Mammary epithelial cell (primary cell): ENCODE measurements at regions not wholly inside any gene's neighbourhood (a gene's known extent, or its start where the extent isn't known, plus 50 kb on each side); places are given as distances from the start of the nearest gene placed in this dataset.

Source experiments
- CTCF ChIP-seq, 2 donors: IDR thresholded peaks in 1 of 2; conservative IDR thresholded peaks in 1 of 2; 2 replicates each; pipeline ENCODE4 v1.5.1; 2011 to 2012; ENCODE audit warnings: inconsistent platforms in 2 of 2, low read length in 2 of 2, mild to moderate bottlenecking in 2 of 2, control low read depth in 1 of 2, low read depth in 1 of 2; ENCODE audit not compliant: insufficient read depth in 1 of 2; ENCODE audit errors: extremely low read depth in 1 of 2
- EZH2 ChIP-seq: IDR thresholded peaks from 2 replicates; pipeline ENCODE4 v1.6.1; 2012; ENCODE audit warnings: low read length, inconsistent platforms, borderline replicate concordance

GRCh38 chr4:96784336-96784735 is 944.4 kb downstream of the PDHA2 start:
- TF ChIP-seq CTCF (conservative IDR thresholded peaks at IDR 0.05 in 1 of 2, IDR thresholded peaks at IDR 0.05 in 1 of 2; ENCODE audit: extremely low read depth in 1 of 2, insufficient read depth in 1 of 2, low read depth in 1 of 2, low read length in 2 of 2) = no peak
- no peak for TF ChIP-seq EZH2
